8988T (cell line): ENCODE measurements at regions not wholly inside any gene's neighbourhood (a gene's known extent, or its start where the extent isn't known, plus 50 kb on each side); places are given as distances from the start of the nearest gene placed in this dataset.

Source experiments
- DNase-seq: peaks from one replicate; pipeline ENCODE4 v3.0.0; 2011

- DNase-seq, result no peak
Measured at GRCh38 chr2:176653479-176654443, 384.5 kb downstream of the MTX2 start.

- no peak for DNase-seq
Measured at GRCh38 chr2:176656038-176656775, 387.0 kb downstream of the MTX2 start.

- DNase-seq, result no peak
Measured at GRCh38 chr2:176656776-176657140, 387.5 kb downstream of the MTX2 start.

- no peak for DNase-seq
Measured at GRCh38 chr2:176657393-176657792, 388.2 kb downstream of the MTX2 start.

GRCh38 chr2:176658708-176659107 lies 389.5 kb downstream of the MTX2 start:
- no peak for DNase-seq

GRCh38 chr2:176662753-176663152 lies 393.5 kb downstream of the MTX2 start:
- no peak for DNase-seq

GRCh38 chr2:176664478-176664877 lies 395.2 kb downstream of the MTX2 start:
- no peak for DNase-seq

GRCh38 chr2:176665086-176665485 lies 395.8 kb downstream of the MTX2 start:
- no peak for DNase-seq

- DNase-seq, result no peak
Measured at GRCh38 chr2:176668912-176669311, 399.7 kb downstream of the MTX2 start.

- DNase-seq, result no peak
Measured at GRCh38 chr2:176669398-176670174, 400.3 kb downstream of the MTX2 start.

- no peak for DNase-seq
Measured at GRCh38 chr2:176675271-176675949, 406.2 kb downstream of the MTX2 start.

- no peak for DNase-seq
Measured at GRCh38 chr2:176677746-176678265, 408.6 kb downstream of the MTX2 start.

- DNase-seq, result no peak
Measured at GRCh38 chr2:176678571-176678970, 409.3 kb downstream of the MTX2 start.

- DNase-seq, result no peak
Measured at GRCh38 chr2:176679061-176679669, 409.9 kb downstream of the MTX2 start.

GRCh38 chr2:176680916-176681516 lies 411.8 kb downstream of the MTX2 start:
- DNase-seq, result no peak

- no peak for DNase-seq
Measured at GRCh38 chr2:176681584-176682115, 412.4 kb downstream of the MTX2 start.

- DNase-seq, result no peak
Measured at GRCh38 chr2:176682278-176682677, 413.0 kb downstream of the MTX2 start.

GRCh38 chr2:176683618-176684111 lies 414.4 kb downstream of the MTX2 start:
- no peak for DNase-seq

- no peak for DNase-seq
Measured at GRCh38 chr2:176685908-176686307, 416.7 kb downstream of the MTX2 start.

GRCh38 chr2:176686328-176686727 lies 417.1 kb downstream of the MTX2 start:
- DNase-seq, result no peak

GRCh38 chr2:176687342-176687741 lies 418.1 kb downstream of the MTX2 start:
- no peak for DNase-seq
